GM12891 (cell line): ENCODE measurements at regions not wholly inside any gene's neighbourhood (a gene's known extent, or its start where the extent isn't known, plus 50 kb on each side); places are given as distances from the start of the nearest gene placed in this dataset.

Experiments used
- POU2F2 ChIP-seq: IDR thresholded peaks from 2 replicates; pipeline ENCODE4 v1.6.1; 2011; ENCODE audit warnings: low read depth, mild to moderate bottlenecking, control low read depth, low read length, moderate library complexity
- TAF1 ChIP-seq: IDR thresholded peaks from 2 replicates; pipeline ENCODE4 v1.6.1; 2011; ENCODE audit warnings: low read depth, low read length, control low read depth

DNA sequence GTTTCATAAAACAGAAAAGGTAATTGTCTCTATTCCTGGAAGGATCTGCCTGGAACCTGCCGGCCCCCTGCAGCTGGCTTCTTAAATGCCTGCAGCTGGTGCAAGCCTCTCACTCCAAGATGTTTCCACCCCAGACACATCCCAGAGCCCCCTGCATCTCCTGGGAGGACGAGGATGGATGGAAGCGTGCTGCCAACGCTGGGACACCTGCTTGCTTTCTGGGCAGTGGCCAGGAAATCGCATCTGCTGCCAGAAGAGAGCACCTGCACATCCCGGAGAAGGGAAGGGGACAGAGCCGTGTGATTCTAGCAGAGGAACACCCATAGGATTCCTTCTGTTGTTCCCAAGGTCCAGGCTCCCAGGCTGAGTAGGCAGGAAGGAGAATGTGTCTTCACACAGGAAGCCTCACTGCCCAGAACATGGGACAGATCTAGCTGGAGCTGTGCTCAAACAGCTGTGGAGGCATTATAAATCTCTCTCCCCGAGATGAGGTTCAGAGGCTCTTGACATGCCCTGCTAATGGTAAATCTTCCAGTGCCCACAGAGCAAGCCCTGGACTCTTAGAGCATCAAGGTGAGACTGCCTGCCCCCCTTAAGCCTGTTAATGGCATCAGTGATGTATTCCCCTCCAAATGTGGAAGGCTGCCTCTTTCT, 138.8 kb upstream of the MAP1LC3B2 start:
- TF ChIP-seq TAF1 (no peak), POU2F2 (no peak)
